HCT116 (cell line): ENCODE measurements at regions not wholly inside any gene's neighbourhood (a gene's known extent, or its start where the extent isn't known, plus 50 kb on each side); places are given as distances from the start of the nearest gene placed in this dataset.
"Not testable (repeated sequence)": the region's sequence is repeated elsewhere in the genome, so short reads cannot be mapped to it uniquely, and the experiment has no call there.

Experiments
- CEBPB ChIP-seq: IDR thresholded peaks from 2 replicates; pipeline ENCODE4 v1.6.1; 2012; ENCODE audit warnings: low read depth
- EGR1 ChIP-seq: IDR thresholded peaks from 2 replicates; pipeline ENCODE4 v1.6.1; 2012; ENCODE audit warnings: low read depth
- EZH2 ChIP-seq: fragments of 200-600 bp; sonication (generic); IDR thresholded peaks from 2 replicates; pipeline ENCODE4 v1.6.1; 2017; ENCODE audit warnings: antibody characterized with exemption, mixed run types
- EZH2phosphoT487 ChIP-seq: fragments of 200-600 bp; IDR thresholded peaks from 2 replicates; pipeline ENCODE4 v1.6.1; 2018; ENCODE audit warnings: antibody characterized with exemption, borderline replicate concordance
- FOSL1 ChIP-seq: IDR thresholded peaks from 2 replicates; pipeline ENCODE4 v1.6.1; 2012; ENCODE audit warnings: low read depth
- POLR2A ChIP-seq: IDR thresholded peaks from 2 replicates; pipeline ENCODE4 v1.7.0; 2011; ENCODE audit warnings: borderline replicate concordance; ENCODE audit not compliant: insufficient read depth, insufficient read length; ENCODE audit errors: extremely low read depth
- POLR2AphosphoS5 ChIP-seq: IDR thresholded peaks from 2 replicates; pipeline ENCODE4 v1.6.1; 2011; ENCODE audit warnings: mild to moderate bottlenecking, low read depth, low read length, moderate library complexity
- SP1 ChIP-seq: IDR thresholded peaks from 2 replicates; pipeline ENCODE4 v1.6.1; 2012; ENCODE audit warnings: low read depth
- YY1 ChIP-seq: IDR thresholded peaks from 2 replicates; pipeline ENCODE4 v1.6.1; 2011; ENCODE audit warnings: low read length, low read depth, moderate library complexity, mild to moderate bottlenecking; ENCODE audit not compliant: insufficient replicate concordance; ENCODE audit errors: extremely low read depth
- TF ChIP-seq, protein P1 (sequence below): IDR thresholded peaks from 2 replicates; pipeline ENCODE4 v1.6.1; 2011; ENCODE audit warnings: mild to moderate bottlenecking, low read length, moderate library complexity; ENCODE audit not compliant: insufficient replicate concordance; ENCODE audit errors: extremely low read depth
- TF ChIP-seq, protein P2 (sequence below), 3 experiments: fragments of 200-600 bp in 1 of 3; sonication (generic) in 1 of 3; IDR thresholded peaks in 2 of 3; conservative IDR thresholded peaks in 1 of 3; 2 replicates each; pipeline ENCODE4 v1.5.1; 2012 to 2017; ENCODE audit warnings: low read depth in 2 of 3, low read length in 2 of 3, antibody characterized with exemption in 1 of 3, borderline replicate concordance in 1 of 3, control low read depth in 1 of 3, mild to moderate bottlenecking in 1 of 3, mixed read lengths in 1 of 3, mixed run types in 1 of 3, moderate library complexity in 1 of 3; ENCODE audit not compliant: insufficient read depth in 1 of 3
- TF ChIP-seq, protein P3 (sequence below): IDR thresholded peaks from 2 replicates; pipeline ENCODE4 v1.6.1; 2012

DNA sequence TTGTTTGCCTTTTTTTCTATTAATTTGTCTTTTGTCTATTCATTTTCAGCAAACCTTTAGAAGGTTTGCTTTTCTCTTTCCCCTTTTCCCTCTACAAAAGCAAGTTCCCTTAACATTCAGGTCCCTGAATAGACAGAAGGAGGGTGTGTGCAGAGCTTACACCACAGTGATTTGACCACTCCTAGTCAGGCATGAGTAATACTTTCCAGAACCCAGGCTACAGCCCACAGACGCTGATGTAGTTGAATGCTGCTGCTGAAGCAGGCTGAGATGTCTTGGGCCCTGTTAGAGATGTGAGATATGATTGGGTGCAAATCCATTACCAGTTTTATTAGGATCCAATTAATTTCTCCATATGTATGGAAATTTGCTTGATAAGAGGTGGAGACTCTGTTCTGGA, 1191.4 kb downstream of the RPIA start:
- TF ChIP-seq EGR1, SP1, FOSL1, EZH2phosphoT487, YY1, CEBPB, POLR2A, POLR2AphosphoS5, EZH2: not testable (repeated sequence)
- TF ChIP-seq, protein P1, sequence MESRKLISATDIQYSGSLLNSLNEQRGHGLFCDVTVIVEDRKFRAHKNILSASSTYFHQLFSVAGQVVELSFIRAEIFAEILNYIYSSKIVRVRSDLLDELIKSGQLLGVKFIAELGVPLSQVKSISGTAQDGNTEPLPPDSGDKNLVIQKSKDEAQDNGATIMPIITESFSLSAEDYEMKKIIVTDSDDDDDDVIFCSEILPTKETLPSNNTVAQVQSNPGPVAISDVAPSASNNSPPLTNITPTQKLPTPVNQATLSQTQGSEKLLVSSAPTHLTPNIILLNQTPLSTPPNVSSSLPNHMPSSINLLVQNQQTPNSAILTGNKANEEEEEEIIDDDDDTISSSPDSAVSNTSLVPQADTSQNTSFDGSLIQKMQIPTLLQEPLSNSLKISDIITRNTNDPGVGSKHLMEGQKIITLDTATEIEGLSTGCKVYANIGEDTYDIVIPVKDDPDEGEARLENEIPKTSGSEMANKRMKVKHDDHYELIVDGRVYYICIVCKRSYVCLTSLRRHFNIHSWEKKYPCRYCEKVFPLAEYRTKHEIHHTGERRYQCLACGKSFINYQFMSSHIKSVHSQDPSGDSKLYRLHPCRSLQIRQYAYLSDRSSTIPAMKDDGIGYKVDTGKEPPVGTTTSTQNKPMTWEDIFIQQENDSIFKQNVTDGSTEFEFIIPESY: not testable (repeated sequence)
- TF ChIP-seq, protein P2, sequence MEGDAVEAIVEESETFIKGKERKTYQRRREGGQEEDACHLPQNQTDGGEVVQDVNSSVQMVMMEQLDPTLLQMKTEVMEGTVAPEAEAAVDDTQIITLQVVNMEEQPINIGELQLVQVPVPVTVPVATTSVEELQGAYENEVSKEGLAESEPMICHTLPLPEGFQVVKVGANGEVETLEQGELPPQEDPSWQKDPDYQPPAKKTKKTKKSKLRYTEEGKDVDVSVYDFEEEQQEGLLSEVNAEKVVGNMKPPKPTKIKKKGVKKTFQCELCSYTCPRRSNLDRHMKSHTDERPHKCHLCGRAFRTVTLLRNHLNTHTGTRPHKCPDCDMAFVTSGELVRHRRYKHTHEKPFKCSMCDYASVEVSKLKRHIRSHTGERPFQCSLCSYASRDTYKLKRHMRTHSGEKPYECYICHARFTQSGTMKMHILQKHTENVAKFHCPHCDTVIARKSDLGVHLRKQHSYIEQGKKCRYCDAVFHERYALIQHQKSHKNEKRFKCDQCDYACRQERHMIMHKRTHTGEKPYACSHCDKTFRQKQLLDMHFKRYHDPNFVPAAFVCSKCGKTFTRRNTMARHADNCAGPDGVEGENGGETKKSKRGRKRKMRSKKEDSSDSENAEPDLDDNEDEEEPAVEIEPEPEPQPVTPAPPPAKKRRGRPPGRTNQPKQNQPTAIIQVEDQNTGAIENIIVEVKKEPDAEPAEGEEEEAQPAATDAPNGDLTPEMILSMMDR (IDR thresholded peaks at IDR 0.05 in 2 of 3, conservative IDR thresholded peaks at IDR 0.05 in 1 of 3; ENCODE audit: borderline replicate concordance in 1 of 3, insufficient read depth in 1 of 3, low read depth in 2 of 3, low read length in 2 of 3): not testable (repeated sequence)
- TF ChIP-seq, protein P3, sequence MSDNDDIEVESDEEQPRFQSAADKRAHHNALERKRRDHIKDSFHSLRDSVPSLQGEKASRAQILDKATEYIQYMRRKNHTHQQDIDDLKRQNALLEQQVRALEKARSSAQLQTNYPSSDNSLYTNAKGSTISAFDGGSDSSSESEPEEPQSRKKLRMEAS: not testable (repeated sequence)
